GM12873 (cell line): ENCODE measurements at regions not wholly inside any gene's neighbourhood (a gene's known extent, or its start where the extent isn't known, plus 50 kb on each side); places are given as distances from the start of the nearest gene placed in this dataset.

ENCODE experiments used
- TF ChIP-seq, protein P1 (sequence below): IDR thresholded peaks from 2 replicates; pipeline ENCODE4 v1.5.1; 2012; ENCODE audit warnings: low read depth, mild to moderate bottlenecking, moderate library complexity, low read length, control low read depth; ENCODE audit not compliant: insufficient read depth; ENCODE audit errors: missing control alignments

DNA sequence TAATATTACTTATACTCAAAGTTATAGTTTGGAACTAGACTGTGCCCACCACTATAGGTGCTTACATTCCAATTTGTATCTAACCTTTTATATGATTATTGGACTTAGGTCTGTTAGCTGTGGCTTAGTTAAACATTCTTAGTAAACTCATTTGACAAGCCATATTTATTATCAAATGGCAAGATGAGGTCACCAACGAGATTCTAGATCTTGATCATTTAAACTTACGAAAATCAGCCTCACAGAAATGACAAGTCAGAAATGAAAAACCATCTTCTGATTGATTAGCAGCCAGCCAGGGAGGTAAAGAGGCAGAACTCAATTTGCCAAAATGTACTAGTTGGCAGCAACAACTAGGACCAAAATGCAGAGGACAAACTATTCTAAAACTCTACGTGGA is 100.4 kb upstream of the STK17B start:
- TF ChIP-seq, protein P1, sequence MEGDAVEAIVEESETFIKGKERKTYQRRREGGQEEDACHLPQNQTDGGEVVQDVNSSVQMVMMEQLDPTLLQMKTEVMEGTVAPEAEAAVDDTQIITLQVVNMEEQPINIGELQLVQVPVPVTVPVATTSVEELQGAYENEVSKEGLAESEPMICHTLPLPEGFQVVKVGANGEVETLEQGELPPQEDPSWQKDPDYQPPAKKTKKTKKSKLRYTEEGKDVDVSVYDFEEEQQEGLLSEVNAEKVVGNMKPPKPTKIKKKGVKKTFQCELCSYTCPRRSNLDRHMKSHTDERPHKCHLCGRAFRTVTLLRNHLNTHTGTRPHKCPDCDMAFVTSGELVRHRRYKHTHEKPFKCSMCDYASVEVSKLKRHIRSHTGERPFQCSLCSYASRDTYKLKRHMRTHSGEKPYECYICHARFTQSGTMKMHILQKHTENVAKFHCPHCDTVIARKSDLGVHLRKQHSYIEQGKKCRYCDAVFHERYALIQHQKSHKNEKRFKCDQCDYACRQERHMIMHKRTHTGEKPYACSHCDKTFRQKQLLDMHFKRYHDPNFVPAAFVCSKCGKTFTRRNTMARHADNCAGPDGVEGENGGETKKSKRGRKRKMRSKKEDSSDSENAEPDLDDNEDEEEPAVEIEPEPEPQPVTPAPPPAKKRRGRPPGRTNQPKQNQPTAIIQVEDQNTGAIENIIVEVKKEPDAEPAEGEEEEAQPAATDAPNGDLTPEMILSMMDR: no peak

- TF ChIP-seq, protein P1: no peak
Observed at GRCh38 chr2:196274387-196274809, 103.0 kb upstream of the STK17B start.

DNA sequence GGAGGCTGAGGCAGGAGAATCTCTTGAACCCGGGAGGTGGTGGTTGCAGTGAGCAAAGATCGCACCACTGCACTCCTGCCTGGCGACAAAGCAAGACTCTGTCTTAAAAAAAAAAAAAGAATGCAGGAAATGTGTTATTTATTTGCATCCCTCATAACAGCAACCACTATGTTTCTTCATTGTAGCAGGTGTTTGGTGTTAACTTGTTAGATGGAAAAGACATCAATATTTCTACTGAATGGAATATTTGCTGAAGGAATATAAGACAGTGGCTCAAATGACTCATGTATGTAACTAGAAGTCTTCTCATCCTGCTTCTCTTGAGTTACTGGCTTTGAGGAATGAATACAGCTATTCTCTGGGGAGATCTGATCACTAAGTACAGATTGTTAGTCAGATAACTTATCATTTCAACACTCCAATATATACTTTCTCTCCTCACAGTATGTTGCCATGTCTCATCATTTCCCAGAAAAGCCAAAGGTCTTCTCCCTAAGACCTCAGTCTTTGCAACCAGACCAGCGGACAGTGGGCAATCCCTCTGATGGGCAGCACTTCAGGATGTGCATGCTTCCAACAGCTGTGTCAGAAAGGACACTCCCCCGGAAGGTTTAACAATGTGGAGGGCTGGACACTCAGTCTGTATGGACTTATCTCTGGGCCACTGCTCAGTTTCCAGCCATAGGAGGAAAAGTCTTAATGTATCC is 104.4 kb upstream of the STK17B start:
- TF ChIP-seq, protein P1: no peak

GRCh38 chr2:196276421-196276820 is 105.0 kb upstream of the STK17B start:
- TF ChIP-seq, protein P1: no peak

GRCh38 chr2:196277002-196277401 is 105.6 kb upstream of the STK17B start:
- TF ChIP-seq, protein P1: peak; percentile 69

GRCh38 chr2:196278491-196278911 is 107.1 kb upstream of the STK17B start:
- TF ChIP-seq, protein P1: no peak

DNA sequence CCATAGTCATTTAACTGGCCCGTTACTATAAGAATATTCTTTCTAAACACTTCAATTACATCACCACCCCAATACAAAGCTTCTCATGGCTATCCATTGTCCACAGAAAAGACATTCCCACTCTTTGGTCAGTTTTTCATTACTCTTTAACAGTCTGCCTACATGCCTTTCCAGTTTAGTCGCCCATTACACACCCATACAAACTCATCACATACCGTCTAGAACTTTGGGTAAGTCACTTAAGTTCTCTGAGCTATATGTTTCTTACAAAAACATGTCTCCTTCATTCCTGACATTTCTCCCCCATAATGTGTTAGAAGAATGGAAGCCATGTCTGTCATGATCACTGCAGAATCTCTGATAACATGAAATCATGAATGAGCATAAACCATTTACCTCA is 108.2 kb upstream of the STK17B start:
- TF ChIP-seq, protein P1: no peak
